Muscle of arm (tissue), 1 donor: ENCODE measurements at regions not wholly inside any gene's neighbourhood (a gene's known extent, or its start where the extent isn't known, plus 50 kb on each side); places are given as distances from the start of the nearest gene placed in this dataset.
"Not testable (repeated sequence)": the region's sequence is repeated elsewhere in the genome, so short reads cannot be mapped to it uniquely, and the experiment has no call there.

Source experiments
- DNase-seq: peaks from one replicate; pipeline ENCODE4 v3.0.0-alpha.2; 2013

DNA sequence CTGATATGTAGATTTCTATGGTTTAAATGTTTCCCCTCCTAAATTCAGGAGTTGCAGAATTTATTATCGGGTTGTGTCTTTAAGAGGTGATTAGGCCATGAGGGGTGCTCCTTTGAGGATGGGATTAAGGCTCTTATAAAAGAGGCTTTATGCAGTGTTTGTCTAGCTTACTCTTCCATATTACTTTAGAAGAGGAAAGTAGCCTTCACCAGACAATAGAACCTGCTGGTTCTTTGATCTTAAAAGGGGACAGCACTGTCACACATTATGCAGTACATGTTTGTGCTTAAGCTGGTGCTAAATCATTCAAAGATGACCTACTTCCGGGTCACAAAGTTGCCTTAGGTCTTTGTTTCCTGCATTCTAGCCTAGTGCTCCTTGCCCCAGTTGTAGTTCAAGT lies 81.0 kb downstream of the CPXCR1 start:
- no peak for DNase-seq

- no peak for DNase-seq
Observed at GRCh38 chrX:88830111-88830510, 83.1 kb downstream of the CPXCR1 start.

GRCh38 chrX:88837721-88838120 lies 90.7 kb downstream of the CPXCR1 start:
- not testable (repeated sequence) for DNase-seq

- no peak for DNase-seq
Observed at GRCh38 chrX:88838392-88838791, 91.4 kb downstream of the CPXCR1 start.

DNA sequence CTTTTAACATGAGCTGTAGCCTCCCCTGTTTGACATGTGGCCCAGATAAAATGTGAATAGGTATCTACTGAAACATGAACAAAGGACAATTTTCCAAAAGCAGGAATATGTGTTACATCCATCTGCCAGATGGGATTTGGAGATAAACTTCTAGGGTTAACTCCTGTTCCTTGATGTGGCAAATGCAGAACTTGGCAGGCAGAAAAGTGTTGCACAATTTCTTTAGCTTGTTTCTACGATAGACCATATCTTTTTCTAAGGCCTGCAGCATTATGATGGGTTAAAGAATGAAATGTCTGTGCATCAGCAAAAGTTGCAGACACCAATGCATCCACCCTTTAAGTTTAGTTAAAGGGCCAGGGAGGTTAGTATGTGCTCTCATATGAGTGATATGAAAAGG lies 96.8 kb downstream of the CPXCR1 start:
- not testable (repeated sequence) for DNase-seq

DNA sequence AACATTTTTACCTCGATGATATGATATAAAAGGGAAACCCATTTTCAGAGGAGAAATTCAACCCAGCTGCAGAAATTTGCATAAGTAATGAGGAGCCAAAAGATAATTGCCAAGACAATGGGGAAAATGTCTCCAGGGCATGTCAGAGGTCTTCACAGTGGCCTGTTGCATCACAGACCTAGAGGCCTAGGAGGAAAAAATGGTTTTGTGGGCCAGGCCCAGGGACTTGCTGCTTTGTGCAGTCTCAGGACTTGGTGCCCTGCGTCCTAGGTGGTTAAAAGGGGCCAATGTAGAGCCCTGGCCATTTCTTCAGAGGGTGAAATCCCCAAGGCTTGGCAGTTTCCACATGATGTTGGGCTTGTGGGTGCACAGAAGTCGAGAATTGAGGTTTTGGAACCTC lies 106.9 kb downstream of the CPXCR1 start:
- DNase-seq: no peak

DNA sequence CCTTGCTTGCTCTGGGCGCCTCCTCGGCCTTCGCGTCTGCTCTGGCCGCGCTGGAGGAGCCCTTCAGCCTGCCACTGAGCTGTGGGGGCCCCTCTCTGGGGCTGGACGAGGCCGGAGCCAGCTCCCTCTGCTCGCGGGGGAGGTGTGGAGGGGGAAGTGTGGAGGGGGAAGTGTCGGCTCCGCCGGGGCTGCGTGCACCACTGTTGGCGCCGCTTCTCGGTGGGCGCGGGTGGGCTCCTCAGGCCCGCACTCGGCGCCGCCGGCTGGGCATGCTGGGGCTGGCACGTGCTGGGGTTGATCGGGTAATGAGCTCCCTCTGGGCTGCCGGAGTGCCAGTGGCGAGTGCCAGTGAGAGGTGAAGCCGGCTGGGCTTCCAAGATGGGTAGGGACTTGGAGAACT lies 116.7 kb downstream of the CPXCR1 start:
- no peak for DNase-seq

DNA sequence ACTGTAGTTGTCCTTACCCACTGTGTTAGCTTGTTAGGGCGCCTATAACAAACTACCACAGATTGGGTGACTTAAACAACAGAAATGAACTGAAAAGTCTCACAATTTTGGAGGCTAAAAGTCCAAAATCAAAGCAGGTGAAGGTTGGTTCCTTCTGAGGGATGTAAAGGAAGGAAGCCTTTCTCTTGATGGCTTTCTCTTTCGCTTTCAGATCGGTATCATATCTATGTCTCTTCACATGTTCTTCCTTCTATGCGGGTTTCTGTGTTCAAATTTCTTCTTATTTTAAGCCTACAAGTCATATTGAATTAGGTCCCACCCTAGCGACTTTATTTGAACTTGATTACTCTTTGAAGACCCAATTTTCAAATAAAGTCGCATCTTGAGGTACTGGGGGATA lies 118.6 kb downstream of the CPXCR1 start:
- DNase-seq: no peak

GRCh38 chrX:88881536-88881935 lies 134.5 kb downstream of the CPXCR1 start:
- no peak for DNase-seq

- DNase-seq: no peak
Observed at GRCh38 chrX:88883200-88883599, 136.2 kb downstream of the CPXCR1 start.

GRCh38 chrX:88886908-88887307 lies 139.9 kb downstream of the CPXCR1 start:
- DNase-seq: no peak

GRCh38 chrX:88903989-88904718 lies 157.1 kb downstream of the CPXCR1 start:
- no peak for DNase-seq

DNA sequence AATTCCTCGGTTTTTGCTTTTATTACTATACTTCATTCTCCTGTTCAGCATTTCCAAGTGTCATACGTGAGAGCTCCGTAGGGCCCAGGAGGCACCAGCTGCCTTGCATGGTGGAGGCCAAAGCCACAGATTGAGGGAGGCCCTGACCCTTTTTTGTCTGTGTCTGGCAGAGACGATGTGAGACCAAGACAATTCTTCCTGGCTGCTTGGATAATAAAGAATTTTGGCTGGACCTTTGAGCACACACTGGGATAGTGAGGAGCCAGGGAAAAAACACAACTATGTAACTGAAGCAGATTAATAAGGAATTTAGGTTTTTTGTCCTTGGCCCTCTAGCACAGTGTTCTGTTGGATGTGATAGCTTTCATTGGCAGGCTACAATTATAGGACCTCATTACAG lies 161.0 kb downstream of the CPXCR1 start:
- peak; percentile 9 for DNase-seq

DNA sequence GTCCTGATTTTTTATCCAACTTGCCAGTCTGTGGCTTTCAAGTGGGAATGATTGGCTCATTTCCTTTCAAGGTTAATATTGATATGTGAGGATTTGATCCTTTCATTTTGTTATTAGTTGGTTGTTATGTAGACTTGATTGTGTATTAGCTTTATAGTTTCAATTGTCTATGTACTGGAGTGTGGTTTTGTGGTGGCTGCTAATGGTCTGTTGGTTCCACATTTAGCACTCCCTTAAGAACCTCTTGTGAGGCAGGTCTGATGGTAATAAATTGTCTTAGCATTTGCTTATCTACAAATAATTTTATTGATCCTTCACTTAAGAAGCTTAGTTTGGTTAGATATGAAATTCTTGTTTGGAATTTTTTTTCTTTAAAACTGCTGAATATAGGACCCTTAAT lies 190.6 kb downstream of the CPXCR1 start:
- no peak for DNase-seq

- no peak for DNase-seq
Observed at GRCh38 chrX:88940904-88941303, 193.9 kb downstream of the CPXCR1 start.

DNA sequence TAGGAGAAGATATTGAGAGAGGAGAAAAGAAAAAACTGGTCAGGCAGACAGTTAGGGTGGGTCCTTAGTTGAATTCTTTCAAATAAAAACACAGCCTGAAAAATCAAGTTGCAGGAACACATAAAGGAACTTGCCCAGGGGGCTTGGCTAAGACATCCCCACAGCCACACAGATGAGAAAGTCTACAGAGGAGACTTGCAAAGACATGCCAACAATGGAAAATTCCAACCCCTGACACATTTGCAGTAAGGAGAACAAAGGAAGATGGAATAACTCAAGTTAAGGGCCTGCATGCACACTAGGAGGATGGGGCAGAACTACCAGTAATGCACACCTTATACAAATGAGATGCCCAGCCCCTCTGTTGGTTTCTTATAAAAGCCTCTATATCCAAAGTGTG lies 197.6 kb downstream of the CPXCR1 start:
- no peak for DNase-seq

DNA sequence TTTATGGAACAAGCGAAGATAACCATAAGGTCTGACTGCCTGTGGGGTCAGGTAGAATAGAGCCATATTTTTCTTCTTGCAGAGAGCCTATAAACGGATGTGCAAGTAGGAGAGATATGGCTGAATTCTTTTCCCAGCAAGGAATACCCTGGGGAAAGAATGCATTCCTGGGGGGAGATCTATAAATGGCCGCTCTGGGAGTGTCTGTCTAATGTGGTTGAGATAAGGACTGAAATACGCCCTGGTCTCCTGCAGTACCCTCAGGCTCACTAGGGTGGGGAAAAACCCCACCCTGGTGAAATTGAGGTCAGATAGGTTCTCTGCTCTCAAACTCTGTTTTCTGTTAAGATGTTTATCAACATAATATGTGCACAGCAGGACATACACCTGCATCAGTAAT lies 209.0 kb downstream of the CPXCR1 start:
- not testable (repeated sequence) for DNase-seq

- no peak for DNase-seq
Observed at GRCh38 chrX:88977835-88978234, 230.8 kb downstream of the CPXCR1 start.

DNA sequence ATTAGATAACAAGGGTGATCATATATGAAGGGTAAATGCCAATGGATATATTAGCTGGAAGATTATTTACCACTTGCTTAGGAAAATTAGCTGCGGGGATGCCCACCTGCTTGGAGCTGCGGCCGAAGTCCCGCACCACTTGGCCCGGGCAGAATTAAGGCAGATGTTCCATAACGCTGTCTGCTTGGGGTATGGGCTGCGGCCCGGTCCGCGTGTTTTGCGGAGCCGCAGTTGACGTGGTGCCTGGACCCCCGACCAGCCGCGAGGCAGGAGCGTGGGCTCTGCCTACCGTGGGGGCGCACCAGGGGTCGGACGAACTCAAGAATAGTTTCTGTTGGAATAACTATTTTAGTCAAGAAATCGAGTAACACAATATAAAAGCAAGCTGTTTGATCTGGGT lies 235.2 kb downstream of the CPXCR1 start:
- no peak for DNase-seq

DNA sequence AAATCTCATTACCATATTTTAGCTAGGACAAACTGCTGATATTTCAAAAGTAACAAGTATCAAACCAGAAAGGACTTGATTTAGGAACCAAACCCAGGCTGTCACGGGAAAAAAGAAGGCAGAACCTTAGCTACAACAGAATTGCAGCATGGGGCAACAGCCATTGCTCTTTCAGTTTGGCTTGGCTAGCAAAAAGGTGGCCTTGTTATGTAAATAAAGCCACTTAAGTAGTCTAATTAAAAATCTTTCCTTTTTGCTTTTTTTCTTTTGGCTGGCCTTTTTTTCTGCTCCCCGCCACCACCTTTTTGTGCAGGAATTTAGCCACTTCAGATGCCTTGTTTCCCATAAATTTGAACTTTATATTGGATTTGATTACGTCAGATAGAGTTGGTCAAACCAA lies 235.9 kb downstream of the CPXCR1 start:
- DNase-seq: no peak

DNA sequence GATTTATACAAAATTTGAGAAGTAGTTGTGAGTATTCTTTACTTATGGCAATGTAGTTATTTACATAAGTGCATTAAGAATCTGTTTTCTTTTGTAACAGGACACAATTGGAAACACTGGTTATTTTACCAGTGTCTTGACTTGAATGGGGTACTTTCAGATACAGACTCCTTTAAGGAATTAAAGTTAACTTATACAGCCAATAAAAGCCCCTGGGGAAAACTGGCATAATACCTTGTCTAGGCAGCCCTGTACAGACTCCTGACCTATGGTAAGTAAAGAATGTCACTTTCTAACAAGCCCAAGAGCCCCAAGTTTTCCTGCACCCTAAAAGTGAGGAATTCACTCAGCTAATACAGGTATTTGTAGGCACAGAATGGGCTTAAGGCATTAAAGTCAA lies 241.8 kb downstream of the CPXCR1 start:
- no peak for DNase-seq

DNA sequence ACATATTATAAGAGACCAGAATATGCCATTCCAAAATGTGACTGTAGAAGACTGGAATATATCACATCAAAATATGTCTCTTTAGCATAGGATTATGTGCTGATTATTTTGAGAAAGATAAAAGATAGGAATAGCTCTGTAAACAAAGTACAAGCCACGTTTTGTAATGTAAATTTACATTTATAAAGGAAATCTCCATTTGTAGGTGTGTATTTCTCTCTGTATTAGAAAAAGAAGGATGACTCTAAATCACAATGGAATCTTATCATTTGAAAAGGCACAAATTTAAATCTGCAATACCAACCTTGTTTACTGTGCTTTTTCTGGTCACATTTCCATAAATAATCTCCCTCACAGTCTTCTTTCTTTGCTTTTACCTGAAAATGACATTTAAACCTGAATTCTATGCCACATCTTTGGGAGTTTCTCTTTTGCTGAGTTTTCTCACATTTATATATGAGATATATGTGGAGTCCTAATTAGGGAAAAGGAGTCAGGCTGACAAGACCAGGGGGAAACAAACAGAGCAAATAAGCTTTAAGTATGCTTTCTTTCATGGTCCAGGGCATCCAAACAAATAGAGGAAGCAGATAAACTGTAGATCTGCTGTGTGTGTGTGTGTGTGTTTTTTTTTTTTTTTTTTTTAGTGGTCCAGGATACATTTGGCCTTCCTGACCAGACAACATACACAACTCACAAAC lies 244.0 kb downstream of the CPXCR1 start:
- DNase-seq: no peak

- DNase-seq: no peak
Observed at GRCh38 chrX:88991583-88992132, 244.6 kb downstream of the CPXCR1 start.
